Activated CD4-positive, CD25-positive, alpha-beta regulatory T cell (primary cell): ENCODE measurements at regions not wholly inside any gene's neighbourhood (a gene's known extent, or its start where the extent isn't known, plus 50 kb on each side); places are given as distances from the start of the nearest gene placed in this dataset.

Source experiments
- DNase-seq, 4 experiments: peaks; one replicate each; lab custom pipeline; 2025; lab: John Stamatoyannopoulos, UW

GRCh38 chr7:7051206-7051877, 131.0 kb upstream of the C1GALT1 start:
- no peak for DNase-seq

- no peak for DNase-seq
Measured at GRCh38 chr7:7054252-7054830, 128.0 kb upstream of the C1GALT1 start.

- DNase-seq = no peak
Measured at GRCh38 chr7:7060828-7061599, 121.3 kb upstream of the C1GALT1 start.

GRCh38 chr7:7077945-7078344, 104.4 kb upstream of the C1GALT1 start:
- no peak for DNase-seq

GRCh38 chr7:7080802-7081201, 101.5 kb upstream of the C1GALT1 start:
- DNase-seq = no peak

- DNase-seq = no peak
Measured at GRCh38 chr7:7090460-7090859, 91.9 kb upstream of the C1GALT1 start.

- no peak for DNase-seq
Measured at GRCh38 chr7:7098280-7098818, 84.0 kb upstream of the C1GALT1 start.

GRCh38 chr7:7099584-7100014, 82.7 kb upstream of the C1GALT1 start:
- DNase-seq = no peak

GRCh38 chr7:7100432-7100849, 81.9 kb upstream of the C1GALT1 start:
- no peak for DNase-seq

- no peak for DNase-seq
Measured at GRCh38 chr7:7102906-7103305, 79.4 kb upstream of the C1GALT1 start.

- DNase-seq = no peak
Measured at GRCh38 chr7:7103343-7104313, 78.7 kb upstream of the C1GALT1 start.

- DNase-seq = no peak
Measured at GRCh38 chr7:7104314-7104698, 78.0 kb upstream of the C1GALT1 start.

GRCh38 chr7:7104971-7105370, 77.4 kb upstream of the C1GALT1 start:
- no peak for DNase-seq

GRCh38 chr7:7105800-7106582, 76.4 kb upstream of the C1GALT1 start:
- DNase-seq = no peak

- no peak for DNase-seq
Measured at GRCh38 chr7:7108931-7109330, 73.4 kb upstream of the C1GALT1 start.

- no peak for DNase-seq
Measured at GRCh38 chr7:7109934-7110333, 72.4 kb upstream of the C1GALT1 start.

- no peak for DNase-seq
Measured at GRCh38 chr7:7110706-7111105, 71.6 kb upstream of the C1GALT1 start.

GRCh38 chr7:7112868-7113267, 69.5 kb upstream of the C1GALT1 start:
- no peak for DNase-seq

GRCh38 chr7:7114575-7115291, 67.6 kb upstream of the C1GALT1 start:
- DNase-seq = no peak

- no peak for DNase-seq
Measured at GRCh38 chr7:7117935-7118586, 64.3 kb upstream of the C1GALT1 start.
